GM10266 (cell line): ENCODE measurements at regions not wholly inside any gene's neighbourhood (a gene's known extent, or its start where the extent isn't known, plus 50 kb on each side); places are given as distances from the start of the nearest gene placed in this dataset.

ENCODE experiments used
- DNase-seq: peaks from one replicate; pipeline ENCODE4 v3.0.0; 2012; ENCODE audit errors: extremely low spot score
- CTCF ChIP-seq: IDR thresholded peaks from 2 replicates; pipeline ENCODE4 v1.5.1; 2012; ENCODE audit warnings: mild to moderate bottlenecking, low read depth; ENCODE audit not compliant: control insufficient read depth, insufficient read depth; ENCODE audit errors: missing control alignments

GRCh38 chr5:155299386-155300005, 285.9 kb downstream of the KIF4B start:
- no peak for TF ChIP-seq CTCF
- no peak for DNase-seq

GRCh38 chr5:155303120-155303519, 289.6 kb downstream of the KIF4B start:
- TF ChIP-seq CTCF: no peak
- DNase-seq: no peak

GRCh38 chr5:155307229-155307628, 293.7 kb downstream of the KIF4B start:
- no peak for DNase-seq
- no peak for TF ChIP-seq CTCF

- TF ChIP-seq CTCF: no peak
- no peak for DNase-seq
Measured at GRCh38 chr5:155308289-155308688, 294.7 kb downstream of the KIF4B start.

GRCh38 chr5:155309021-155309746, 295.6 kb downstream of the KIF4B start:
- no peak for DNase-seq
- TF ChIP-seq CTCF: no peak

GRCh38 chr5:155311721-155312120, 298.2 kb downstream of the KIF4B start:
- TF ChIP-seq CTCF: no peak
- no peak for DNase-seq

GRCh38 chr5:155313518-155313917, 300.0 kb downstream of the KIF4B start:
- no peak for DNase-seq

More at GRCh38 chr5:155313518-155313917, 300.0 kb downstream of the KIF4B start:
- TF ChIP-seq CTCF: no peak
